PFSK-1 (cell line): ENCODE measurements at regions not wholly inside any gene's neighbourhood (a gene's known extent, or its start where the extent isn't known, plus 50 kb on each side); places are given as distances from the start of the nearest gene placed in this dataset.

ENCODE experiments used
- FOXP2 ChIP-seq: optimal IDR thresholded peaks from 2 replicates; pipeline ENCODE3; 2011; ENCODE audit warnings: borderline replicate concordance, control low read depth, inconsistent platforms; ENCODE audit not compliant: insufficient read depth; ENCODE audit errors: extremely low read length, extremely low read depth
- POLR2AphosphoS5 ChIP-seq: IDR thresholded peaks from 2 replicates; pipeline ENCODE4 v1.6.1; 2012; ENCODE audit warnings: low read depth, mild to moderate bottlenecking, control low read depth, low read length, moderate library complexity
- REST ChIP-seq, 2 experiments: IDR thresholded peaks; 2 replicates each; pipeline versions ENCODE4 v1.6.1 to v1.8.0; 2011 to 2012; ENCODE audit warnings: low read depth in 2 of 2, low read length in 2 of 2, control low read depth in 1 of 2, inconsistent platforms in 1 of 2, mild to moderate bottlenecking in 1 of 2, moderate library complexity in 1 of 2; ENCODE audit not compliant: insufficient read depth in 1 of 2
- SIN3A ChIP-seq: IDR thresholded peaks from 2 replicates; pipeline ENCODE4 v1.6.1; 2012; ENCODE audit warnings: mild to moderate bottlenecking, low read length, moderate library complexity, borderline replicate concordance; ENCODE audit not compliant: insufficient read depth
- TAF1 ChIP-seq: IDR thresholded peaks from 2 replicates; pipeline ENCODE4 v1.6.1; 2012; ENCODE audit warnings: low read length, control low read depth, borderline replicate concordance; ENCODE audit not compliant: insufficient read depth

- TF ChIP-seq REST (IDR thresholded peaks at IDR 0.05; ENCODE audit: insufficient read depth in 1 of 2, low read depth in 2 of 2, low read length in 2 of 2), result no peak
- no peak for TF ChIP-seq FOXP2
- no peak for TF ChIP-seq POLR2AphosphoS5
- no peak for TF ChIP-seq SIN3A
- no peak for TF ChIP-seq TAF1
Observed at GRCh38 chr13:104632736-104633135, 1566.5 kb upstream of the SLC10A2 start.

- TF ChIP-seq FOXP2 (no peak), TAF1 (no peak), POLR2AphosphoS5 (no peak), REST (IDR thresholded peaks at IDR 0.05; ENCODE audit: insufficient read depth in 1 of 2, low read depth in 2 of 2, low read length in 2 of 2) (no peak), SIN3A (no peak)
Observed at GRCh38 chr13:104625201-104625600, 1559.0 kb upstream of the SLC10A2 start.

- TF ChIP-seq POLR2AphosphoS5 (no peak), REST (IDR thresholded peaks at IDR 0.05; ENCODE audit: insufficient read depth in 1 of 2, low read depth in 2 of 2, low read length in 2 of 2) (no peak), TAF1 (no peak), SIN3A (no peak), FOXP2 (no peak)
Observed at GRCh38 chr13:104616990-104617389, 1550.8 kb upstream of the SLC10A2 start.

GRCh38 chr13:104614361-104615145 is 1548.3 kb upstream of the SLC10A2 start:
- TF ChIP-seq REST (IDR thresholded peaks at IDR 0.05; ENCODE audit: insufficient read depth in 1 of 2, low read depth in 2 of 2, low read length in 2 of 2), result no peak
- no peak for TF ChIP-seq FOXP2
- no peak for TF ChIP-seq SIN3A
- TF ChIP-seq TAF1, result no peak
- TF ChIP-seq POLR2AphosphoS5, result no peak

GRCh38 chr13:104608331-104608730 is 1542.1 kb upstream of the SLC10A2 start:
- TF ChIP-seq SIN3A (no peak), POLR2AphosphoS5 (no peak), REST (IDR thresholded peaks at IDR 0.05; ENCODE audit: insufficient read depth in 1 of 2, low read depth in 2 of 2, low read length in 2 of 2) (no peak), FOXP2 (no peak), TAF1 (no peak)
